ENCODE measurements at regions not wholly inside any gene's neighbourhood (a gene's known extent, or its start where the extent isn't known, plus 50 kb on each side); places are given as distances from the start of the nearest gene placed in this dataset.

DNA sequence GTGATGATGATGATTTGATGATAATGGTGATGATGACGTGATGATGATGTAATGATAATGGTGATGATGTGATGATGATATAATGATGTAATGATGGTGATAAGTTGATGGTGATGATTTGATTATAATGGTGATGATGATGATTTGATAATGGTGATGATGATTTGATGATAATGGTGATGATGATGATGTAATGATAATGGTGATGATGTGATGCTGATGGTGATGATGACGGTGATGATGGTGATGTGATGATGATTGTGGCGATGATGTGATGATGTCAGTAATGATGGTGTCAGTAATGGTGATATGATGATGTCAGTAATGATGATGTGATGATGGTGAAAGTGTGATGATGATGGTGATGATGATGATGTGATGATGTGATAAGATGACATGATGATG is 613.4 kb downstream of the AACS start:
- no peaks in the 10 kb centered on the region for H3K9me3 ChIP-seq (ENCODE audit: insufficient read depth in 2 of 2, low read depth in 1 of 2, low read length in 1 of 2)
- no peak overlapping the region for H3K14ac ChIP-seq (ENCODE audit: insufficient read length)
- H2BK15ac ChIP-seq (ENCODE audit: low read length): no peak overlapping the region
- no peak overlapping the region for H4K5ac ChIP-seq (ENCODE audit: insufficient read length, low read depth, low read length)
- no peaks in the 10 kb centered on the region; a peak in 1 of 7 replicates for H3K27me3 ChIP-seq (replicated peaks in 1 of 4; ENCODE audit: control insufficient read depth in 3 of 4, extremely low read depth in 1 of 4, insufficient read depth in 3 of 4, low read length in 3 of 4)
- H2BK120ac ChIP-seq (replicated peaks; ENCODE audit: low read depth, low read length): no peak overlapping the region
- no peak overlapping the region for H3K27ac ChIP-seq (ENCODE audit: low read depth, low read length)
- no peak for DNase-seq (ENCODE audit: low read depth in 1 of 2, low spot score in 2 of 2)
- no peak overlapping the region for H3K23ac ChIP-seq (ENCODE audit: insufficient read length)
- H2BK5ac ChIP-seq (ENCODE audit: low read depth, low read length): no peak overlapping the region
- H3K18ac ChIP-seq (ENCODE audit: extremely low read depth, low read length): no peak overlapping the region
- CTCF ChIA-PET (ENCODE audit: partially characterized antibody): interaction anchor here (0.9 kb wide), 1 partner anchor 27 kb away, joined by 3 read pairs; no protein-coding TSS in a partner anchor
- H2BK12ac ChIP-seq (ENCODE audit: low read depth, low read length): no peak overlapping the region
- H4K91ac ChIP-seq (replicated peaks; ENCODE audit: insufficient read length, low read length): no peak overlapping the region
- H3K79me2 ChIP-seq (ENCODE audit: control insufficient read depth in 1 of 2, insufficient read depth in 2 of 2, low read length in 2 of 2): no peaks in the 10 kb centered on the region
- H2BK20ac ChIP-seq (ENCODE audit: low read length): no peak overlapping the region
- H3K56ac ChIP-seq (replicated peaks; ENCODE audit: insufficient read length, low read depth, low read length): peak overlapping the region; percentile 93
- H4K20me1 ChIP-seq (replicated peaks in 1 of 2; ENCODE audit: control insufficient read depth in 1 of 2, insufficient read depth in 2 of 2, low read length in 2 of 2): peaks cover 0 to 11% of the 10 kb centered on the region in 2 experiments
- 59 to 100% methylated on average over 1 to 3 of the region's 3 CpGs for WGBS, 2 experiments (ENCODE audit: extremely low coverage in 1 of 2, insufficient coverage in 1 of 2, insufficient read length in 1 of 2, insufficient replicate concordance in 2 of 2, low coverage in 1 of 2, low lambda C conversion rate in 2 of 2, missing lambda C conversion rate in 1 of 2)
- POLR2A ChIA-PET (ENCODE audit: partially characterized antibody): no interaction called here
- H3K4me3 ChIP-seq (ENCODE audit: extremely low read depth in 1 of 4, insufficient read depth in 2 of 4, low read depth in 3 of 4, low read length in 4 of 4): no peak overlapping the region
- H3K36me3 ChIP-seq (ENCODE audit: control insufficient read depth in 2 of 4, insufficient read depth in 4 of 4, low read length in 3 of 4): no peaks in the 10 kb centered on the region
- no peaks in the 10 kb centered on the region; a peak in 1 of 7 replicates for H3K4me1 ChIP-seq (replicated peaks in 1 of 4; ENCODE audit: control insufficient read depth in 3 of 4, insufficient read depth in 4 of 4, low read length in 3 of 4)
- no peak overlapping the region for H2AFZ ChIP-seq (ENCODE audit: low read length)
- no peaks in the 10 kb centered on the region for H3K79me1 ChIP-seq (ENCODE audit: low read depth, low read length)
- H3K4ac ChIP-seq (replicated peaks; ENCODE audit: insufficient read length, low read depth, low read length): no peak overlapping the region
- no peak for FAIRE-seq
- H3K4me2 ChIP-seq (ENCODE audit: insufficient read depth in 1 of 2, low read depth in 2 of 2, low read length in 2 of 2): no peak overlapping the region
- no peak overlapping the region for H2AK5ac ChIP-seq (ENCODE audit: low read depth, low read length)
- TF ChIP-seq CHD2 (IDR thresholded peaks at IDR 0.05; ENCODE audit: low read length) (no peak), ASH2L (IDR thresholded peaks at IDR 0.05; ENCODE audit: low read length) (no peak), SIX5 (IDR thresholded peaks at IDR 0.05; ENCODE audit: low read depth, low read length) (no peak), HDAC6 (IDR thresholded peaks at IDR 0.05; ENCODE audit: low read depth, low read length) (no peak), FOSL1 (IDR thresholded peaks at IDR 0.05; ENCODE audit: insufficient read depth, low read depth, low read length) (no peak), RBBP5 (IDR thresholded peaks at IDR 0.05; ENCODE audit: borderline replicate concordance, low read depth, low read length) (no peak), BRCA1 (IDR thresholded peaks at IDR 0.05; ENCODE audit: low read depth, low read length) (no peak), EZH2 (IDR thresholded peaks at IDR 0.05; ENCODE audit: low read depth, low read length, severe bottlenecking) (no peak), TEAD4 (IDR thresholded peaks at IDR 0.05; ENCODE audit: low read depth, low read length) (no peak), TAF7 (optimal IDR thresholded peaks at IDR 0.05; ENCODE audit: borderline replicate concordance, low read depth, low read length) (no peak), CEBPB (IDR thresholded peaks at IDR 0.05; ENCODE audit: low read depth, low read length) (no peak), CHD1 (IDR thresholded peaks at IDR 0.05; ENCODE audit: low read depth, low read length) (no peak), NRF1 (IDR thresholded peaks at IDR 0.05; ENCODE audit: low read depth, low read length) (no peak), GTF2F1 (IDR thresholded peaks at IDR 0.05; ENCODE audit: borderline replicate concordance, low read depth, low read length) (no peak)
- TF ChIP-seq, protein P1, sequence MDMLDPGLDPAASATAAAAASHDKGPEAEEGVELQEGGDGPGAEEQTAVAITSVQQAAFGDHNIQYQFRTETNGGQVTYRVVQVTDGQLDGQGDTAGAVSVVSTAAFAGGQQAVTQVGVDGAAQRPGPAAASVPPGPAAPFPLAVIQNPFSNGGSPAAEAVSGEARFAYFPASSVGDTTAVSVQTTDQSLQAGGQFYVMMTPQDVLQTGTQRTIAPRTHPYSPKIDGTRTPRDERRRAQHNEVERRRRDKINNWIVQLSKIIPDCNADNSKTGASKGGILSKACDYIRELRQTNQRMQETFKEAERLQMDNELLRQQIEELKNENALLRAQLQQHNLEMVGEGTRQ (IDR thresholded peaks at IDR 0.05; ENCODE audit: low read length): no peak
- H3K23me2 ChIP-seq (ENCODE audit: low read depth, low read length): peaks cover 11% of the 10 kb centered on the region; the same call in 1 of the 2 replicates
- H4K8ac ChIP-seq (ENCODE audit: extremely low read depth, insufficient read depth, low read length): no peak overlapping the region
- H3K9ac ChIP-seq (replicated peaks in 1 of 4; ENCODE audit: extremely low read depth in 1 of 4, low read depth in 3 of 4, low read length in 3 of 4): no peak overlapping the region
